ENCODE measurements at regions not wholly inside any gene's neighbourhood (a gene's known extent, or its start where the extent isn't known, plus 50 kb on each side); places are given as distances from the start of the nearest gene placed in this dataset.
"Not testable (repeated sequence)": the region's sequence is repeated elsewhere in the genome, so short reads cannot be mapped to it uniquely, and the experiment has no call there.

DNA sequence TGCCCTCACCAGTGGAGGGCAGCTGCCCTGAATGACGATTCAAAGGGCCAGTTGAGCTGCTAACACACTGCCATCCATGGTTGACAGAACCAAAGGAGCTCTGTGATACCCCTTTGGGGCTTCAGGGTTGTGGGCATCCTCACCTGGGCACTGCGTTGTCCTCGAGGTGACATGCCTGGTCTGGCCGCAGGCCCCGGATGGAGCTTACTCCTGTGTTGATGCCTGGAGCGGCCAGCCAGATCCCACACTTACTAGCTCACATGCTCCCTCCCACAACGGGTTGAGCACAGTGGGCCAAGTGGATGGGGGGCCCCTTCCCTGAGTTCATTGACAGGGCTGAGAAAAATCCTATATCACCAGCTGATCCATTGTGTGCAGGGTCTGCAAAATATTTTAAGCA is 898.9 kb downstream of the TAF11L14 start:
- Mint-ChIP-seq H3K27me3 (no peaks in the 10 kb centered on the region), H3K36me3 (no peaks in the 10 kb centered on the region), H3K4me3 (no peak overlapping the region), H3K4me1 (ENCODE audit: low read depth) (no peaks in the 10 kb centered on the region), H3K9me3 (no peaks in the 10 kb centered on the region), H3K27ac (no peak overlapping the region)
- ChIA-PET POLR2A (no interaction called here), CTCF (no interaction called here)
- no peak for DNase-seq
- intact Hi-C loops (cut with micrococcal nuclease): no loop called here

GRCh38 chr5:18534119-18534518 is 899.9 kb downstream of the TAF11L14 start:
- Mint-ChIP-seq H3K4me3 (no peak overlapping the region), H3K27me3 (no peaks in the 10 kb centered on the region), H3K27ac (no peak overlapping the region), H3K4me1 (ENCODE audit: low read depth) (no peaks in the 10 kb centered on the region), H3K36me3 (no peaks in the 10 kb centered on the region), H3K9me3 (no peaks in the 10 kb centered on the region)
- ChIA-PET POLR2A (no interaction called here), CTCF (no interaction called here)
- no peak for DNase-seq
- intact Hi-C loops (cut with micrococcal nuclease): no loop called here

- POLR2A ChIA-PET; H3K4me1 Mint-ChIP-seq (ENCODE audit: low read depth); H3K27me3 Mint-ChIP-seq; H3K4me3 Mint-ChIP-seq; intact Hi-C loops (cut with micrococcal nuclease); CTCF ChIA-PET; H3K36me3 Mint-ChIP-seq; DNase-seq; H3K27ac Mint-ChIP-seq; H3K9me3 Mint-ChIP-seq: not testable (repeated sequence)
Measured at GRCh38 chr5:18535753-18536152, 901.5 kb downstream of the TAF11L14 start.

GRCh38 chr5:18544421-18544820 is 910.2 kb downstream of the TAF11L14 start:
- H3K4me1 Mint-ChIP-seq (ENCODE audit: low read depth): no peaks in the 10 kb centered on the region
- CTCF ChIA-PET: no interaction called here
- POLR2A ChIA-PET: no interaction called here
- intact Hi-C loops (cut with micrococcal nuclease): no loop called here
- no peak for DNase-seq
- no peak overlapping the region for H3K4me3 Mint-ChIP-seq
- H3K27me3 Mint-ChIP-seq: no peaks in the 10 kb centered on the region
- no peaks in the 10 kb centered on the region for H3K9me3 Mint-ChIP-seq
- H3K27ac Mint-ChIP-seq: no peak overlapping the region
- no peaks in the 10 kb centered on the region for H3K36me3 Mint-ChIP-seq

DNA sequence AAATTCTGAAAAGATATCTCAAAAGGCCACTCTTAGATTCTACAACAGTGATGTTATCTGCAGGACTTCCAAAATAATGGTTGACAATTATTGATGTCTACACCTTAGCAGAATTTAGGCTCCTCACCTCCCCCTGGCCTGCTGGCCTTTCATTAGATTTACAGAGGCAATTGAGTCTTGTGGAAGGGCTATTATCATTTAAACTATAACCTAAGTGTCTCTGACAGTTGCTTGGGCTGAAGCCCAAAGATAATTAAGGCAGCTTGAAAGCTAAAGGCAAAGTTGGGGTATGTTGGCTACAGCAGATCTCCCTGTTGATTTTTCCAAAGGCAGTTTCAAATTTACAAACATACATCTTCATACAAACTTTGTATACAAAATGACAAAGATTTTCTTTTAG is 912.3 kb downstream of the TAF11L14 start:
- CTCF ChIA-PET: no interaction called here
- DNase-seq: no peak

DNA sequence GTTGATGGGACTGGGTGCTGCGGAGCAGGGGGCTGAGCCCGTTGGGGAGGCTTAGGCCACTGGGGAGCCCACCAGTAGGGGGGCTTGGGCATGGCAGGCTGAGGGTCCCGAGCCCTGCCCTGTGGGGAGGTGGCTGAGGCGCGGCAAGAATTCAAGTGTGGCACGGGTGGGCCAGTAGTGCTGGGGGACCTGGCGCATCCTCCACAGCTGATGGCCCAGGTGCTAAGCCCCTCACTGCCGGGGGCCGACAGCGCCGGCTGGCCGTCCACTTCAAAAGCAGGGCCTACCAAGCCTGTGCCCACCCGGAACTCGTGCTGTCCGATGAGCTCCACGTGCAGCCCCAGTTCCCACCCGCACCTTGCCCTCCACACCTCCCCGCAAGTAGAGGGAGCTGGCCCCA is 917.5 kb downstream of the TAF11L14 start:
- Mint-ChIP-seq H3K4me3 (no peak overlapping the region), H3K27me3 (no peaks in the 10 kb centered on the region), H3K27ac (no peak overlapping the region), H3K36me3 (no peaks in the 10 kb centered on the region), H3K9me3 (peaks cover 6% of the 10 kb centered on the region), H3K4me1 (ENCODE audit: low read depth) (no peaks in the 10 kb centered on the region)
- ChIA-PET POLR2A (no interaction called here), CTCF (no interaction called here)
- no peak for DNase-seq
- intact Hi-C loops (cut with micrococcal nuclease): no loop called here

More for the DNA sequence above, 912.3 kb downstream of the TAF11L14 start:
- no peaks in the 10 kb centered on the region for H3K4me1 Mint-ChIP-seq (ENCODE audit: low read depth)
- intact Hi-C loops (cut with micrococcal nuclease): no loop called here
- no peaks in the 10 kb centered on the region for H3K9me3 Mint-ChIP-seq
- POLR2A ChIA-PET: no interaction called here
- no peak overlapping the region for H3K4me3 Mint-ChIP-seq
- H3K27me3 Mint-ChIP-seq: no peaks in the 10 kb centered on the region
- H3K27ac Mint-ChIP-seq: no peak overlapping the region
- H3K36me3 Mint-ChIP-seq: no peaks in the 10 kb centered on the region

- ChIA-PET POLR2A (no interaction called here), CTCF (interaction anchor here (0.7 kb wide), 1 partner anchor 212 kb away, joined by 4 read pairs; no protein-coding TSS in a partner anchor)
- no peaks in the 10 kb centered on the region for H3K27me3 Mint-ChIP-seq
- H3K9me3 Mint-ChIP-seq: peaks cover 6% of the 10 kb centered on the region
- no peaks in the 10 kb centered on the region for H3K4me1 Mint-ChIP-seq (ENCODE audit: low read depth)
- H3K36me3 Mint-ChIP-seq: no peaks in the 10 kb centered on the region
- H3K27ac Mint-ChIP-seq: no peak overlapping the region
- no peak overlapping the region for H3K4me3 Mint-ChIP-seq
- intact Hi-C loops (cut with micrococcal nuclease): no loop called here
- DNase-seq: no peak
Measured at GRCh38 chr5:18553269-18553668, 919.0 kb downstream of the TAF11L14 start.

- ChIA-PET POLR2A (no interaction called here), CTCF (no interaction called here)
- Mint-ChIP-seq H3K36me3 (no peaks in the 10 kb centered on the region), H3K27me3 (no peaks in the 10 kb centered on the region), H3K27ac (no peak overlapping the region), H3K4me1 (ENCODE audit: low read depth) (no peaks in the 10 kb centered on the region), H3K9me3 (no peaks in the 10 kb centered on the region), H3K4me3 (no peak overlapping the region)
- DNase-seq: no peak
- intact Hi-C loops (cut with micrococcal nuclease): no loop called here
Measured at GRCh38 chr5:18560602-18561001, 926.3 kb downstream of the TAF11L14 start.

GRCh38 chr5:18563853-18564252 is 929.6 kb downstream of the TAF11L14 start:
- Mint-ChIP-seq H3K27ac (no peak overlapping the region), H3K4me3 (no peak overlapping the region), H3K4me1 (ENCODE audit: low read depth) (no peaks in the 10 kb centered on the region), H3K36me3 (no peaks in the 10 kb centered on the region), H3K9me3 (no peaks in the 10 kb centered on the region), H3K27me3 (no peaks in the 10 kb centered on the region)
- POLR2A ChIA-PET: no interaction called here
- intact Hi-C loops (cut with micrococcal nuclease): no loop called here
- no peak for DNase-seq
- CTCF ChIA-PET: no interaction called here

DNA sequence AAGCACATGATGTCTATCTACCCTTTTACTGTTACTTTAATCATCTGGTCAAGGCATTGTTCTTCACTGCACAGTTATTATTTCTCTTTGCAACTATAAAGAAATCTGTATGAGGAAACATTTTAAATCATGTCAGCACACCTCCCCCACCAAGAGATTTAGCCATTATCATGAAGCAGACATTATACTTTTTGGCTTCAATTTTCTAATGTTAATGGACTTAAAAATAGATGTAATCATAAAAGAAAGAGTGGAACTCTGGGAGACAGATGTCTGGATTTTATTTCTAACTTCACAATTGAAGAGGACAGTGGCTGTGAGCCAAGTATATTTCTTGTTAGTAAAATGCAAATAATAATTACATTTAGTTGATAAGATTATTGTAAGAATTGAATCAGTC is 932.4 kb downstream of the TAF11L14 start:
- intact Hi-C loops (cut with micrococcal nuclease): no loop called here
- H3K9me3 Mint-ChIP-seq: peaks cover 2% of the 10 kb centered on the region
- DNase-seq: no peak
- H3K36me3 Mint-ChIP-seq: no peaks in the 10 kb centered on the region
- ChIA-PET POLR2A (no interaction called here), CTCF (no interaction called here)
- H3K4me3 Mint-ChIP-seq: no peak overlapping the region
- no peaks in the 10 kb centered on the region for H3K27me3 Mint-ChIP-seq
- no peaks in the 10 kb centered on the region for H3K4me1 Mint-ChIP-seq (ENCODE audit: low read depth)
- H3K27ac Mint-ChIP-seq: no peak overlapping the region

- Mint-ChIP-seq H3K4me1 (ENCODE audit: low read depth) (no peaks in the 10 kb centered on the region), H3K27ac (no peak overlapping the region), H3K36me3 (no peaks in the 10 kb centered on the region), H3K9me3 (no peaks in the 10 kb centered on the region), H3K4me3 (no peak overlapping the region), H3K27me3 (no peaks in the 10 kb centered on the region)
- ChIA-PET CTCF (no interaction called here), POLR2A (no interaction called here)
- no peak for DNase-seq
- intact Hi-C loops (cut with micrococcal nuclease): no loop called here
Measured at GRCh38 chr5:18576586-18576985, 942.3 kb downstream of the TAF11L14 start.

GRCh38 chr5:18601185-18601584 is 966.9 kb downstream of the TAF11L14 start:
- H3K36me3 Mint-ChIP-seq: no peaks in the 10 kb centered on the region
- intact Hi-C loops (cut with micrococcal nuclease): no loop called here

GRCh38 chr5:18602402-18602801 is 968.1 kb downstream of the TAF11L14 start:
- Mint-ChIP-seq H3K27ac (no peak overlapping the region), H3K9me3 (no peaks in the 10 kb centered on the region), H3K4me3 (no peak overlapping the region), H3K36me3 (no peaks in the 10 kb centered on the region), H3K27me3 (no peaks in the 10 kb centered on the region), H3K4me1 (ENCODE audit: low read depth) (no peaks in the 10 kb centered on the region)
- intact Hi-C loops (cut with micrococcal nuclease): no loop called here
- no peak for DNase-seq
- POLR2A ChIA-PET: no interaction called here
- CTCF ChIA-PET: no interaction called here

More at GRCh38 chr5:18601185-18601584, 966.9 kb downstream of the TAF11L14 start:
- Mint-ChIP-seq H3K4me1 (ENCODE audit: low read depth) (no peaks in the 10 kb centered on the region), H3K9me3 (no peaks in the 10 kb centered on the region), H3K4me3 (no peak overlapping the region), H3K27ac (no peak overlapping the region), H3K27me3 (no peaks in the 10 kb centered on the region)
- ChIA-PET POLR2A (no interaction called here), CTCF (no interaction called here)
- DNase-seq: no peak

DNA sequence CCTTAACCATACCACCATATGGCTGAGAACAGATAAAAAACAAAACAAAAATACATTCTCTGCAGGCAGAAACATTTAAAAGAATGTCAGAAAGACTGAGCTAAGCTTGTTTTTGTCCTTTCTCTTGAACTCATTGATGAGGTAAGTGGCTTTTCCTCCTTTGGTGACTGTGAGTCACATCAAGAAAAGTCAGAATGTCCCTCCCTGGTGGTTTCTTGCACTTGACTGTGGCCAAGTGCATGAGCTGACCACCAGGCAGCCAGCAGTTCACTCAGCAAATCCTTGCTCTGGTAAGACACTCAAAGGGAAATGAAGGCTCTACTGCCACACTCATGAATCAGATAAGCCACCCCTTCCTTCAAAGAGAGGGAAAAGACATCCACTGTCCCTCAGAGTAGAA is 970.9 kb downstream of the TAF11L14 start:
- no peaks in the 10 kb centered on the region for H3K9me3 Mint-ChIP-seq
- intact Hi-C loops (cut with micrococcal nuclease): no loop called here
- ChIA-PET POLR2A (no interaction called here), CTCF (no interaction called here)
- no peaks in the 10 kb centered on the region for H3K36me3 Mint-ChIP-seq
- H3K27me3 Mint-ChIP-seq: no peaks in the 10 kb centered on the region
- no peak for DNase-seq
- no peaks in the 10 kb centered on the region for H3K4me1 Mint-ChIP-seq (ENCODE audit: low read depth)
- no peak overlapping the region for H3K27ac Mint-ChIP-seq
- no peak overlapping the region for H3K4me3 Mint-ChIP-seq

All from activated CD4-positive, alpha-beta memory T cell treated with anti-CD3 and anti-CD28 coated beads for 36 hours (primary cell).